ENCODE measurements at regions not wholly inside any gene's neighbourhood (a gene's known extent, or its start where the extent isn't known, plus 50 kb on each side); places are given as distances from the start of the nearest gene placed in this dataset.

GRCh38 chr4:79833857-79834256 lies 239.2 kb downstream of the ANTXR2 start:
- Histone ChIP-seq H3K4ac (ENCODE audit: low read length) (no peak overlapping the region), H4K91ac (ENCODE audit: low read depth, low read length, poor library complexity) (no peak overlapping the region), H3K4me2 (ENCODE audit: insufficient read depth, low read length, poor library complexity, severe bottlenecking) (no peak overlapping the region), H2BK12ac (ENCODE audit: low read length) (no peak overlapping the region), H3K27ac (replicated peaks; ENCODE audit: low read length) (no peak overlapping the region), H3K23ac (ENCODE audit: low read depth, low read length, poor library complexity) (no peak overlapping the region), H3K79me1 (ENCODE audit: low read depth, low read length) (no peaks in the 10 kb centered on the region), H2BK5ac (ENCODE audit: low read length) (no peak overlapping the region), H3K36me3 (replicated peaks in 1 of 2; ENCODE audit: control insufficient read depth in 2 of 2, insufficient read depth in 2 of 2, low read length in 2 of 2) (no peaks in the 10 kb centered on the region), H2BK120ac (ENCODE audit: low read depth, low read length) (no peak overlapping the region), H3K4me3 (ENCODE audit: low read length in 2 of 2) (no peak overlapping the region), H2BK15ac (ENCODE audit: low read length) (no peak overlapping the region), H4K8ac (ENCODE audit: low read depth, low read length) (no peak overlapping the region), H3K18ac (ENCODE audit: low read length) (no peak overlapping the region), H2AFZ (ENCODE audit: low read length) (no peak overlapping the region), H3K9me3 (replicated peaks in 1 of 2; ENCODE audit: control insufficient read depth in 2 of 2, insufficient read depth in 1 of 2, low read depth in 1 of 2, low read length in 2 of 2) (no peaks in the 10 kb centered on the region), H3K4me1 (ENCODE audit: control insufficient read depth in 2 of 2, insufficient read depth in 1 of 2, low read depth in 1 of 2, low read length in 2 of 2) (no peaks in the 10 kb centered on the region), H3K9ac (ENCODE audit: low read depth, low read length, poor library complexity) (no peak overlapping the region), H3K27me3 (ENCODE audit: control insufficient read depth in 3 of 3, insufficient read depth in 3 of 3, low read depth in 1 of 3, low read length in 3 of 3) (no peaks in the 10 kb centered on the region), H3K14ac (ENCODE audit: low read length) (no peak overlapping the region), H2AK5ac (ENCODE audit: low read depth, low read length) (no peak overlapping the region)
- WGBS, 2 donors (ENCODE audit: extremely low coverage in 2 of 2, insufficient read length in 2 of 2, insufficient replicate concordance in 1 of 2) = no CpG with 5 or more reads among the region's 1 CpG
- no peak for DNase-seq (ENCODE audit: low spot score)

GRCh38 chr4:79831701-79832514 lies 241.1 kb downstream of the ANTXR2 start:
- H2AK5ac ChIP-seq (ENCODE audit: low read depth, low read length) = no peak overlapping the region
- no peak overlapping the region for H3K4ac ChIP-seq (ENCODE audit: low read length)
- H2BK15ac ChIP-seq (ENCODE audit: low read length) = no peak overlapping the region
- H3K79me1 ChIP-seq (ENCODE audit: low read depth, low read length) = no peaks in the 10 kb centered on the region
- DNase-seq (ENCODE audit: low spot score) = no peak
- no peak overlapping the region for H3K9ac ChIP-seq (ENCODE audit: low read depth, low read length, poor library complexity)
- no peak overlapping the region for H3K23ac ChIP-seq (ENCODE audit: low read depth, low read length, poor library complexity)
- no peak overlapping the region for H4K91ac ChIP-seq (ENCODE audit: low read depth, low read length, poor library complexity)
- no peak overlapping the region for H3K14ac ChIP-seq (ENCODE audit: low read length)
- H3K36me3 ChIP-seq (replicated peaks in 1 of 2; ENCODE audit: control insufficient read depth in 2 of 2, insufficient read depth in 2 of 2, low read length in 2 of 2) = no peaks in the 10 kb centered on the region
- no peak overlapping the region for H3K18ac ChIP-seq (ENCODE audit: low read length)
- no peak overlapping the region for H2BK120ac ChIP-seq (ENCODE audit: low read depth, low read length)
- H4K8ac ChIP-seq (ENCODE audit: low read depth, low read length) = no peak overlapping the region
- H3K27ac ChIP-seq (replicated peaks; ENCODE audit: low read length) = no peak overlapping the region
- no peaks in the 10 kb centered on the region for H3K9me3 ChIP-seq (replicated peaks in 1 of 2; ENCODE audit: control insufficient read depth in 2 of 2, insufficient read depth in 1 of 2, low read depth in 1 of 2, low read length in 2 of 2)
- no peak overlapping the region for H2BK12ac ChIP-seq (ENCODE audit: low read length)
- no peaks in the 10 kb centered on the region for H3K4me1 ChIP-seq (ENCODE audit: control insufficient read depth in 2 of 2, insufficient read depth in 1 of 2, low read depth in 1 of 2, low read length in 2 of 2)
- H2BK5ac ChIP-seq (ENCODE audit: low read length) = no peak overlapping the region
- no peak overlapping the region for H3K4me2 ChIP-seq (ENCODE audit: insufficient read depth, low read length, poor library complexity, severe bottlenecking)
- no peak overlapping the region for H2AFZ ChIP-seq (ENCODE audit: low read length)
- H3K27me3 ChIP-seq (ENCODE audit: control insufficient read depth in 3 of 3, insufficient read depth in 3 of 3, low read depth in 1 of 3, low read length in 3 of 3) = no peaks in the 10 kb centered on the region
- H3K4me3 ChIP-seq (ENCODE audit: low read length in 2 of 2) = no peak overlapping the region

GRCh38 chr4:79831119-79831528 lies 241.9 kb downstream of the ANTXR2 start:
- Histone ChIP-seq H4K91ac (ENCODE audit: low read depth, low read length, poor library complexity) (no peak overlapping the region), H3K9me3 (replicated peaks in 1 of 2; ENCODE audit: control insufficient read depth in 2 of 2, insufficient read depth in 1 of 2, low read depth in 1 of 2, low read length in 2 of 2) (no peaks in the 10 kb centered on the region), H4K8ac (ENCODE audit: low read depth, low read length) (no peak overlapping the region), H3K36me3 (replicated peaks in 1 of 2; ENCODE audit: control insufficient read depth in 2 of 2, insufficient read depth in 2 of 2, low read length in 2 of 2) (no peaks in the 10 kb centered on the region), H3K18ac (ENCODE audit: low read length) (no peak overlapping the region), H3K4me2 (ENCODE audit: insufficient read depth, low read length, poor library complexity, severe bottlenecking) (no peak overlapping the region), H2BK12ac (ENCODE audit: low read length) (no peak overlapping the region), H2BK15ac (ENCODE audit: low read length) (no peak overlapping the region), H3K4ac (ENCODE audit: low read length) (no peak overlapping the region), H2BK120ac (ENCODE audit: low read depth, low read length) (no peak overlapping the region), H3K79me1 (ENCODE audit: low read depth, low read length) (no peaks in the 10 kb centered on the region), H3K4me3 (ENCODE audit: low read length in 2 of 2) (no peak overlapping the region), H2AFZ (ENCODE audit: low read length) (no peak overlapping the region), H3K14ac (ENCODE audit: low read length) (no peak overlapping the region), H2BK5ac (ENCODE audit: low read length) (no peak overlapping the region), H3K23ac (ENCODE audit: low read depth, low read length, poor library complexity) (no peak overlapping the region), H2AK5ac (ENCODE audit: low read depth, low read length) (no peak overlapping the region), H3K27me3 (ENCODE audit: control insufficient read depth in 3 of 3, insufficient read depth in 3 of 3, low read depth in 1 of 3, low read length in 3 of 3) (no peaks in the 10 kb centered on the region), H3K27ac (replicated peaks; ENCODE audit: low read length) (no peak overlapping the region), H3K9ac (ENCODE audit: low read depth, low read length, poor library complexity) (no peak overlapping the region), H3K4me1 (ENCODE audit: control insufficient read depth in 2 of 2, insufficient read depth in 1 of 2, low read depth in 1 of 2, low read length in 2 of 2) (no peaks in the 10 kb centered on the region)
- no peak for DNase-seq (ENCODE audit: low spot score)
- no CpG with 5 or more reads among the region's 3 CpGs for WGBS, 2 donors (ENCODE audit: extremely low coverage in 2 of 2, insufficient read length in 2 of 2, insufficient replicate concordance in 1 of 2)

- Histone ChIP-seq H3K4me1 (ENCODE audit: control insufficient read depth in 2 of 2, insufficient read depth in 1 of 2, low read depth in 1 of 2, low read length in 2 of 2) (no peaks in the 10 kb centered on the region), H2BK15ac (ENCODE audit: low read length) (no peak overlapping the region), H4K8ac (ENCODE audit: low read depth, low read length) (no peak overlapping the region), H3K4me3 (ENCODE audit: low read length in 2 of 2) (no peak overlapping the region), H2AFZ (ENCODE audit: low read length) (no peak overlapping the region), H3K27me3 (ENCODE audit: control insufficient read depth in 3 of 3, insufficient read depth in 3 of 3, low read depth in 1 of 3, low read length in 3 of 3) (no peaks in the 10 kb centered on the region), H3K9ac (ENCODE audit: low read depth, low read length, poor library complexity) (no peak overlapping the region), H3K4ac (ENCODE audit: low read length) (no peak overlapping the region), H3K36me3 (replicated peaks in 1 of 2; ENCODE audit: control insufficient read depth in 2 of 2, insufficient read depth in 2 of 2, low read length in 2 of 2) (no peaks in the 10 kb centered on the region), H3K27ac (replicated peaks; ENCODE audit: low read length) (no peak overlapping the region), H3K18ac (ENCODE audit: low read length) (no peak overlapping the region), H2BK120ac (ENCODE audit: low read depth, low read length) (no peak overlapping the region), H3K23ac (ENCODE audit: low read depth, low read length, poor library complexity) (no peak overlapping the region), H2AK5ac (ENCODE audit: low read depth, low read length) (no peak overlapping the region), H3K4me2 (ENCODE audit: insufficient read depth, low read length, poor library complexity, severe bottlenecking) (no peak overlapping the region), H3K14ac (ENCODE audit: low read length) (no peak overlapping the region), H3K9me3 (replicated peaks in 1 of 2; ENCODE audit: control insufficient read depth in 2 of 2, insufficient read depth in 1 of 2, low read depth in 1 of 2, low read length in 2 of 2) (no peaks in the 10 kb centered on the region), H3K79me1 (ENCODE audit: low read depth, low read length) (no peaks in the 10 kb centered on the region), H2BK12ac (ENCODE audit: low read length) (no peak overlapping the region), H2BK5ac (ENCODE audit: low read length) (no peak overlapping the region), H4K91ac (ENCODE audit: low read depth, low read length, poor library complexity) (no peak overlapping the region)
- no CpG with 5 or more reads among the region's 5 CpGs for WGBS, 2 donors (ENCODE audit: extremely low coverage in 2 of 2, insufficient read length in 2 of 2, insufficient replicate concordance in 1 of 2)
- DNase-seq (ENCODE audit: low spot score) = no peak
Observed at GRCh38 chr4:79827283-79827682, 245.7 kb downstream of the ANTXR2 start.
